CD4-positive, CD25-positive, alpha-beta regulatory T cell (primary cell): ENCODE measurements at regions not wholly inside any gene's neighbourhood (a gene's known extent, or its start where the extent isn't known, plus 50 kb on each side); places are given as distances from the start of the nearest gene placed in this dataset.
A peak's percentile ranks its signal among the peaks of the same experiment; 100 is the strongest.

ENCODE experiments used
- ATAC-seq, 2 donors: fragments of 150-1000 bp; cut with Tn5 transposase; one replicate each; pipeline ENCODE4 v1.10.0; 2021; ENCODE audit warnings: low read depth in 2 of 2, moderate number of reproducible peaks in 2 of 2, moderate library complexity in 1 of 2
- DNase-seq, 3 donors: peaks; one replicate each; pipeline versions ENCODE4 v3.0.0 to v3.0.0-alpha.2; 2012 to 2022; ENCODE audit warnings: mixed read lengths in 1 of 3
- H3K27ac ChIP-seq: one replicate; pipeline ENCODE4 v1.7.0; 2013; ENCODE audit warnings: mild to moderate bottlenecking, low read length; ENCODE audit not compliant: insufficient read depth, poor library complexity, severe bottlenecking
- H3K27me3 ChIP-seq: one replicate; pipeline ENCODE4 v1.7.0; 2013; ENCODE audit warnings: low read length; ENCODE audit not compliant: control insufficient read depth, insufficient read depth
- H3K36me3 ChIP-seq: one replicate; pipeline ENCODE4 v1.7.0; 2013; ENCODE audit warnings: mild to moderate bottlenecking, low read length, moderate library complexity; ENCODE audit not compliant: control insufficient read depth, insufficient read depth
- H3K4me1 ChIP-seq: 2 replicates; pipeline ENCODE4 v1.7.0; 2013; ENCODE audit warnings: mild to moderate bottlenecking, low read length; ENCODE audit not compliant: insufficient read depth, control insufficient read depth, poor library complexity, severe bottlenecking
- H3K4me3 ChIP-seq: one replicate; pipeline ENCODE4 v1.7.0; 2013; ENCODE audit warnings: low read depth, mild to moderate bottlenecking, low read length, moderate library complexity
- H3K9me3 ChIP-seq, 2 experiments: 1 replicate in 1 of 2; 2 replicates in 1 of 2; pipeline ENCODE4 v1.7.0; 2013; ENCODE audit warnings: low read length in 2 of 2, mild to moderate bottlenecking in 1 of 2, moderate library complexity in 1 of 2; ENCODE audit not compliant: control insufficient read depth in 2 of 2
- H3K27ac Mint-ChIP-seq, 3 donors: one replicate each; pipeline ENCODE4 v1.8.0; 2020 to 2022; ENCODE audit warnings: mild to moderate bottlenecking in 3 of 3, mixed read lengths in 3 of 3, moderate library complexity in 2 of 3
- H3K27me3 Mint-ChIP-seq: one replicate; pipeline ENCODE4 v1.8.0; 2022; ENCODE audit warnings: mild to moderate bottlenecking, mixed read lengths
- H3K36me3 Mint-ChIP-seq: one replicate; pipeline ENCODE4 v1.8.0; 2020; ENCODE audit warnings: mixed read lengths
- H3K4me1 Mint-ChIP-seq, 4 donors: one replicate each; pipeline ENCODE4 v1.8.0; 2020 to 2022; ENCODE audit warnings: mixed read lengths in 4 of 4, mild to moderate bottlenecking in 1 of 4
- H3K4me3 Mint-ChIP-seq, 4 donors: one replicate each; pipeline ENCODE4 v1.8.0; 2020 to 2022; ENCODE audit warnings: mild to moderate bottlenecking in 4 of 4, mixed read lengths in 4 of 4, moderate library complexity in 3 of 4
- H3K9me3 Mint-ChIP-seq, 7 donors: one replicate each; pipeline ENCODE4 v1.8.0; 2020 to 2022; ENCODE audit warnings: mixed read lengths in 7 of 7, mild to moderate bottlenecking in 3 of 7, moderate library complexity in 2 of 7

GRCh38 chr12:93059925-93060665 is 131.0 kb upstream of the EEA1 start:
- H3K27ac ChIP-seq = no peak overlapping the region

DNA sequence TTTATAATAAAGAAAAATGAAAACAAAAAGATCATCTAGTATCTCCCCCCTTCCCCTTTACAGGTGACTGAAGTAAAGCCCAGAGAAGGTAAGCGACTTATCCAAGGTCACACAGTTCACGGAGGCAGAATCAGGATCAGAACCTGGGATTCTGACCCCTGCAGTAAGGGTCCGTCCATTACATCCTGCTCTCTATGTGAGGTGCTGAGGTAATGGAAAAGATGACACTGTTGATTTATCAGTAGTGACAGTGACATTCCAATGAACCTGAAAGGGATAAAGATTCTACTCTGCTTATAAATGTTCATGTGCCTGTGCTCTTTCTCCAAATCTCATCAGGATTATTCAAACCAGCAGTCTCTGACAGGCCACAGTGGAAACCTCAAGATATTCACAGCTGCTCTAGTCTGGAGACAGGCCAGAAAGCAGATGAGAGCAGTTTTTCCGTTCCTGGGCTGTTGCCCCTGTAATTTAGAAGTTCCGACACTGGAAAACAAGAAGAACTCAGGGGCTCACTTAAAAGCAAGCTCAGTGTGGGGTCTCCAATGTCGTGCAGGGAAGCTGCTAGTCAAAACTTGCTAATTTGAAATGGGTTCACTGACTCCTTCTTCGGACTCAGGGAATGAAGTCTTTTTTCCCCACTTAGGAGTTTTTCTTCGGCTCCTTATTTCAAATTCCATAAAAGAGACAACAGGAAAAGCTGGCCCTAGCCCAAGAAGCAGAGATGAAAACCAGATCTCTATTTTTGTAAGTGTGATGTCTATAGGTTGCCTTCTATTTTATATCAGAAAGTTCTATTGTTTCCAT is 131.8 kb upstream of the EEA1 start:
- Mint-ChIP-seq H3K4me1 (no peaks in the 10 kb centered on the region), H3K27ac (no peak overlapping the region), H3K9me3 (peaks cover 0 to 2% (median 0%) of the 10 kb centered on the region in 7 donors), H3K36me3 (no peaks in the 10 kb centered on the region), H3K27me3 (peaks cover 25% of the 10 kb centered on the region), H3K4me3 (no peak overlapping the region)
- peaks cover 6% of the 10 kb centered on the region for H3K27me3 ChIP-seq
- no peak overlapping the region for H3K27ac ChIP-seq
- H3K4me1 ChIP-seq = no peaks in the 10 kb centered on the region
- H3K9me3 ChIP-seq = no peaks in the 10 kb centered on the region
- no peak overlapping the region for H3K4me3 ChIP-seq
- H3K36me3 ChIP-seq = no peaks in the 10 kb centered on the region
- DNase-seq (no peak), ATAC-seq (no peak)

More at GRCh38 chr12:93059925-93060665, 131.0 kb upstream of the EEA1 start:
- Mint-ChIP-seq H3K27me3 (peaks cover 25% of the 10 kb centered on the region), H3K36me3 (no peaks in the 10 kb centered on the region), H3K4me1 (no peaks in the 10 kb centered on the region), H3K4me3 (no peak overlapping the region), H3K27ac (peak overlapping the region in 1 of 3 donors; percentile 67), H3K9me3 (peaks cover 0 to 2% (median 0%) of the 10 kb centered on the region in 7 donors)
- DNase-seq = peak in 1 of 3 donors; percentile 7
- peak; percentile 37 to 47 for ATAC-seq
- no peaks in the 10 kb centered on the region for H3K36me3 ChIP-seq
- no peak overlapping the region for H3K4me3 ChIP-seq
- H3K9me3 ChIP-seq = no peaks in the 10 kb centered on the region
- H3K4me1 ChIP-seq = no peaks in the 10 kb centered on the region
- peaks cover 6% of the 10 kb centered on the region for H3K27me3 ChIP-seq

DNA sequence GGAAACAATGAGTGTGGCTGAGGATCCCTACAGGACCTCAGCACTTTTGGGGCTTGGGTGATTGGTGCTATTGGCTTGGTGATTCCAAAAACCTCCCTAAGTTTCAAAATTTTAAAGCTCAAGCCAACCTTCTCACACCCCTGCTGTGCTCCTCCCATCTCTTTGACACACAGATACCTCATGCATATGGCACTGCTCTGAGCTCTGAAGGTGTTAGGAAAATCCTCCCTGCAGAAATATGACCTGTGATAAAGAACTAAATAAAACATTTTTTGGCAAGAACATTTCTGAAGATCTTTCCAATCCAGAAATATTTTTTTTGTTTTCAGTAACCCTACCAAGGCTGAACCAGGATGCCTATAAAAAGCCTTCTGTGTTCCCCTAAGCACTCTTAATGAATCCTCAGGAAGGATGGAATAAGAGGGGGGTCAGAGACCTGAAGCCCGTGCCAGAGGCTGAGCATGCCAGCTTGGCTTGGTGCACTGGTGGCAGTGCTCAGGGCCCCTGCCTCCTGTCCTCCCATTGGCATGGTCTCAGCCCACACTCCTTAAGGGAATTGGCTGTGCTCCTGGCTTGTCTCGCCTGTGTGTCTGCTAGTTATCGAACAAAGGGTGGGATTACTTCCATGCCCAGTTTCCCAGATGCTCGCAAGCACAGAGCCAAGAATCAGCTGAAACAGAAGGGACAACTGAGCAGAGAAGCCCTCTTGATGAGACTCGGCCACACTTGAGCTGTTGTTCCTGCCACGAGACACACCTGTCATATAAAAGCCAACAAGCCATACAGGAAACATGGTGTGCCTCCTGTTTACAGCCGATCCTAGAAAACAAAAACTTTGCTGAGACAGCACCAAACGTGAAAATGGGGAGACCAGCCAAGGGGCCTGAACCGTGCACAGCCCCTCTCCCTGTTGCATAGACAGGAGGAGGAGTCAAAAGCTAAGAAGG is 132.7 kb upstream of the EEA1 start:
- Mint-ChIP-seq H3K4me3 (no peak overlapping the region), H3K27ac (no peak overlapping the region)
- H3K27ac ChIP-seq = no peak overlapping the region

DNA sequence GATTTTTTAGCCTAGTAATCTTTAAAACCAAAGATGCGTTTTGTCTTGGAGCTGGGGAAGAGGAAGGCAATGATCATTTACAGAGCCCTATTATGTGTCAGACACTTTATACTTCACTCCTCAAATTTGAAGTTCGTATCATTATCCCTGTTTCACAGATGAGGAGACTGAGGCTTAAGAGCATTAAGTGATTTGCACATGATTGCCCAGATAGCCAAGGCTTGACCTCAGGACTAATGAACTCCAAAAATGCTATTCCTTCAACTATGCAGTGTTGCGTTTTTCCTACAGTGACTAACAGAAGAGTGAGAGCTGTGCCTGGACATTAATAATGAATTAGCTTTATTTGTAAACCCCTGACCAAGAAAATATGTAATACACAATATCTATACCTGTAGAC is 136.8 kb upstream of the EEA1 start:
- Histone ChIP-seq H3K36me3 (no peaks in the 10 kb centered on the region), H3K9me3 (no peaks in the 10 kb centered on the region), H3K27ac (no peak overlapping the region), H3K4me3 (no peak overlapping the region), H3K4me1 (no peaks in the 10 kb centered on the region), H3K27me3 (peaks cover 6% of the 10 kb centered on the region)
- Mint-ChIP-seq H3K27me3 (peaks cover 25% of the 10 kb centered on the region), H3K9me3 (peaks cover 0 to 4% (median 0%) of the 10 kb centered on the region in 7 donors), H3K27ac (no peak overlapping the region), H3K4me1 (no peaks in the 10 kb centered on the region), H3K4me3 (no peak overlapping the region), H3K36me3 (no peaks in the 10 kb centered on the region)
- DNase-seq = no peak
- ATAC-seq = no peak

More for the DNA sequence above, 132.7 kb upstream of the EEA1 start:
- Histone ChIP-seq H3K27me3 (peaks cover 6% of the 10 kb centered on the region), H3K36me3 (no peaks in the 10 kb centered on the region), H3K9me3 (no peaks in the 10 kb centered on the region), H3K4me1 (no peaks in the 10 kb centered on the region), H3K4me3 (no peak overlapping the region)
- Mint-ChIP-seq H3K9me3 (peaks cover 0 to 2% (median 0%) of the 10 kb centered on the region in 7 donors), H3K27me3 (peaks cover 26% of the 10 kb centered on the region), H3K4me1 (no peaks in the 10 kb centered on the region), H3K36me3 (no peaks in the 10 kb centered on the region)
- no peak for ATAC-seq
- no peak for DNase-seq

DNA sequence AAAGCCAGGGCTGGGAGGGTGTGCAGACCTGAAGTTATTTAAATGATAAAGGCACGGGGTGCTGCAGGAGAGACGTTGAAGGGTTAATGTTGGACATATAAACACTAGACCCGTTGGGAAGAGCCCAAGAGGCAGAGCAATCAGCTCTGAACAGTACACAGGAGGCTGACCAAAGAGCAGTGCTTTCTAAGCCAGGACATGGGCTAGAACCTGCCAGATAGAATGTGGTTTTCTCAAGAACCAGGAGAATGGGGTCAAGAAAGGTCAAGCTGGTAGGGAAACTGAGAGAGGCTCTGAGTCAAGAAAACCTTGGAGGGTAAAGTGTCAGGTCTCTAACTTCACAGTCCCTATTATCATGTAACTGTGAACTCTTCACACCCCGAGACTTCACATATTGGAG is 143.2 kb upstream of the EEA1 start:
- Mint-ChIP-seq H3K27me3 (peaks cover 7% of the 10 kb centered on the region), H3K36me3 (no peaks in the 10 kb centered on the region), H3K27ac (no peak overlapping the region), H3K4me1 (no peaks in the 10 kb centered on the region), H3K9me3 (peaks cover 0 to 4% (median 0%) of the 10 kb centered on the region in 7 donors), H3K4me3 (no peak overlapping the region)
- Histone ChIP-seq H3K27ac (no peak overlapping the region), H3K9me3 (no peaks in the 10 kb centered on the region), H3K4me3 (no peak overlapping the region), H3K4me1 (no peaks in the 10 kb centered on the region), H3K36me3 (no peaks in the 10 kb centered on the region), H3K27me3 (no peaks in the 10 kb centered on the region)
- ATAC-seq (no peak), DNase-seq (no peak)

DNA sequence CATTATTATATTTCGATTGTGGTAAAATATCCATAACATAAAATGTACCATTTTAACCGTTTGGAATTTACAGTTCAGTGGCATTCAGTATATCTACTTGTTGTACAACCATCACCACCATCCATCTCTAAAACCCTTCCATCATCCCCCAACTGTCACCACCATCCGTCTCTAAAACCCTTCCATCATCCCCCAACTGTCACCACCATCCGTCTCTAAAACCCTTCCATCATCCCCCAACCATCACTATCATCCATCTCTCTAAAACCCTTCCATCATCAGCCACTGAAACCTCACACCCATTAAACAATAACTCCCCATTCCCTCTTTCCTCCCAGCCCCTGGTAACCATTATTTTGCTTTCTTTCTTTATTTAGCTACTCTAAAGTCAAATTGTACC is 144.2 kb upstream of the EEA1 start:
- no peaks in the 10 kb centered on the region for H3K4me1 Mint-ChIP-seq
- peaks cover 7% of the 10 kb centered on the region for H3K27me3 Mint-ChIP-seq
- H3K36me3 Mint-ChIP-seq = no peaks in the 10 kb centered on the region

GRCh38 chr12:93078059-93078458 is 149.0 kb upstream of the EEA1 start:
- Histone ChIP-seq H3K36me3 (no peaks in the 10 kb centered on the region), H3K9me3 (no peaks in the 10 kb centered on the region), H3K27me3 (no peaks in the 10 kb centered on the region), H3K4me1 (no peaks in the 10 kb centered on the region), H3K4me3 (no peak overlapping the region), H3K27ac (no peak overlapping the region)
- no peaks in the 10 kb centered on the region for H3K27me3 Mint-ChIP-seq
- no peaks in the 10 kb centered on the region for H3K36me3 Mint-ChIP-seq
- ATAC-seq (no peak), DNase-seq (no peak)
- H3K27ac Mint-ChIP-seq = no peak overlapping the region
- no peak overlapping the region for H3K4me3 Mint-ChIP-seq
- no peaks in the 10 kb centered on the region for H3K4me1 Mint-ChIP-seq
- peaks cover 0 to 3% (median 0%) of the 10 kb centered on the region in 7 donors for H3K9me3 Mint-ChIP-seq

More for the DNA sequence above, 144.2 kb upstream of the EEA1 start:
- Histone ChIP-seq H3K27me3 (no peaks in the 10 kb centered on the region), H3K4me3 (no peak overlapping the region), H3K4me1 (no peaks in the 10 kb centered on the region), H3K27ac (no peak overlapping the region), H3K36me3 (no peaks in the 10 kb centered on the region), H3K9me3 (no peaks in the 10 kb centered on the region)
- Mint-ChIP-seq H3K27ac (no peak overlapping the region), H3K4me3 (no peak overlapping the region), H3K9me3 (peaks cover 0 to 3% (median 0%) of the 10 kb centered on the region in 7 donors)
- no peak for ATAC-seq
- no peak for DNase-seq
